Activated CD8-positive, alpha-beta T cell treated with anti-CD3 and anti-CD28 coated beads for 36 hours (primary cell): ENCODE measurements at regions not wholly inside any gene's neighbourhood (a gene's known extent, or its start where the extent isn't known, plus 50 kb on each side); places are given as distances from the start of the nearest gene placed in this dataset.
A peak's percentile ranks its signal among the peaks of the same experiment; 100 is the strongest.

Source experiments
- ATAC-seq: fragments of 200-7000 bp; cut with Tn5 transposase; one replicate; pipeline ENCODE4 v1.10.0; 2021; ENCODE audit warnings: mild to moderate bottlenecking, moderate library complexity
- CTCF ChIA-PET: fragments of 350-600 bp; sonication (Branson Sonifier 250); formaldehyde crosslinking; loops from one replicate; lab custom pipeline; 2021; ENCODE audit warnings: antibody characterized with exemption; lab: Charles Lee
- POLR2A ChIA-PET: fragments of 350-600 bp; sonication (Branson Sonifier 250); formaldehyde crosslinking; loops from one replicate; lab custom pipeline; 2021; ENCODE audit warnings: antibody characterized with exemption; lab: Charles Lee
- DNase-seq: peaks from one replicate; pipeline ENCODE4 v3.0.0-alpha.2; 2020
- H3K27ac Mint-ChIP-seq: one replicate; pipeline ENCODE4 v1.8.0; 2021; ENCODE audit warnings: mild to moderate bottlenecking, mixed read lengths
- H3K27me3 Mint-ChIP-seq: one replicate; pipeline ENCODE4 v1.8.0; 2021; ENCODE audit warnings: mixed read lengths
- H3K36me3 Mint-ChIP-seq: one replicate; pipeline ENCODE4 v1.8.0; 2021; ENCODE audit warnings: low read depth, mixed read lengths
- H3K4me1 Mint-ChIP-seq: one replicate; pipeline ENCODE4 v1.8.0; 2021; ENCODE audit warnings: low read depth, mixed read lengths
- H3K4me3 Mint-ChIP-seq: one replicate; pipeline ENCODE4 v1.8.0; 2021; ENCODE audit warnings: mild to moderate bottlenecking, moderate library complexity, mixed read lengths
- H3K9me3 Mint-ChIP-seq: one replicate; pipeline ENCODE4 v1.8.0; 2021; ENCODE audit warnings: mixed read lengths
- intact Hi-C: fragments of 100-400 bp; cut with micrococcal nuclease; formaldehyde crosslinking; loops from one replicate; pipeline ENCODE4 v1.10.0; 2022
- TF ChIP-seq, protein P1 (sequence below): fragments of 200-600 bp; IDR thresholded peaks from one replicate; pipeline ENCODE4 v1.8.0; 2022; ENCODE audit warnings: antibody characterized with exemption, mild to moderate bottlenecking

DNA sequence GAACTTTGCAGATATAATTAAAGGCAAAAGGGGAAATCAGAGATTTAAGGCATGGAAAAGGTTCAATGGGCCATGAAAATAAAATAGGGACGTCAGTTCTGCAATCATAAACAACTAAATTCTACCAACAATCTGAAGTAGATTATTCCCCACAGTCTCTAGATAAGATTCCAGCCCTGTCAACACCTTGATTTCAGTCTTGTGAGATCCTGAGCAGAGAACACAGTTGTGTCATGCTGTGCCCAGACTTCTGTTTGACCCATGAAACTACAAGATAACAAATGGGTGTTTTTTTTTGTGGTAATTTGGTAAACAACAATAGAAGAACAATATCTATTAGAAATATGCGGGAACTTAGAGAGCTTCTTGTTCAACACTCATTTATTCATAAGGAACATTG lies 66.2 kb upstream of the RIT2 start:
- Mint-ChIP-seq H3K27ac (no peak overlapping the region), H3K27me3 (no peaks in the 10 kb centered on the region), H3K9me3 (peaks cover 1% of the 10 kb centered on the region), H3K36me3 (no peaks in the 10 kb centered on the region), H3K4me3 (no peak overlapping the region), H3K4me1 (no peaks in the 10 kb centered on the region)
- TF ChIP-seq, protein P1, sequence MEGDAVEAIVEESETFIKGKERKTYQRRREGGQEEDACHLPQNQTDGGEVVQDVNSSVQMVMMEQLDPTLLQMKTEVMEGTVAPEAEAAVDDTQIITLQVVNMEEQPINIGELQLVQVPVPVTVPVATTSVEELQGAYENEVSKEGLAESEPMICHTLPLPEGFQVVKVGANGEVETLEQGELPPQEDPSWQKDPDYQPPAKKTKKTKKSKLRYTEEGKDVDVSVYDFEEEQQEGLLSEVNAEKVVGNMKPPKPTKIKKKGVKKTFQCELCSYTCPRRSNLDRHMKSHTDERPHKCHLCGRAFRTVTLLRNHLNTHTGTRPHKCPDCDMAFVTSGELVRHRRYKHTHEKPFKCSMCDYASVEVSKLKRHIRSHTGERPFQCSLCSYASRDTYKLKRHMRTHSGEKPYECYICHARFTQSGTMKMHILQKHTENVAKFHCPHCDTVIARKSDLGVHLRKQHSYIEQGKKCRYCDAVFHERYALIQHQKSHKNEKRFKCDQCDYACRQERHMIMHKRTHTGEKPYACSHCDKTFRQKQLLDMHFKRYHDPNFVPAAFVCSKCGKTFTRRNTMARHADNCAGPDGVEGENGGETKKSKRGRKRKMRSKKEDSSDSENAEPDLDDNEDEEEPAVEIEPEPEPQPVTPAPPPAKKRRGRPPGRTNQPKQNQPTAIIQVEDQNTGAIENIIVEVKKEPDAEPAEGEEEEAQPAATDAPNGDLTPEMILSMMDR, result no peak
- ChIA-PET POLR2A (interaction anchor here (0.6 kb wide), 1 partner anchor 138 kb away, joined by 4 read pairs; no protein-coding TSS in a partner anchor), CTCF (no interaction called here)
- intact Hi-C loops, result no loop called here
- ATAC-seq, result no peak
- DNase-seq, result no peak

- Mint-ChIP-seq H3K4me3 (no peak overlapping the region), H3K27ac (no peak overlapping the region), H3K4me1 (no peaks in the 10 kb centered on the region), H3K27me3 (no peaks in the 10 kb centered on the region), H3K9me3 (peaks cover 1% of the 10 kb centered on the region), H3K36me3 (no peaks in the 10 kb centered on the region)
- TF ChIP-seq, protein P1, result no peak
- CTCF ChIA-PET, result no interaction called here
- ATAC-seq (no peak), DNase-seq (no peak)
- intact Hi-C loops, result no loop called here
- POLR2A ChIA-PET, result no interaction called here
These were observed 65.3 kb upstream of the RIT2 start for GRCh38 chr18:43180814-43181213.

- H3K4me3 Mint-ChIP-seq, result no peak overlapping the region
- intact Hi-C loops, result no loop called here
- CTCF ChIA-PET, result no interaction called here
- DNase-seq (no peak), ATAC-seq (no peak)
- H3K36me3 Mint-ChIP-seq, result no peaks in the 10 kb centered on the region
- POLR2A ChIA-PET, result no interaction called here
- H3K4me1 Mint-ChIP-seq, result no peaks in the 10 kb centered on the region
- H3K9me3 Mint-ChIP-seq, result peaks cover 3% of the 10 kb centered on the region
- TF ChIP-seq, protein P1, result no peak
- H3K27ac Mint-ChIP-seq, result no peak overlapping the region
- no peaks in the 10 kb centered on the region for H3K27me3 Mint-ChIP-seq
These were observed 59.8 kb upstream of the RIT2 start for GRCh38 chr18:43175257-43175656.

- Mint-ChIP-seq H3K4me1 (no peaks in the 10 kb centered on the region), H3K4me3 (no peak overlapping the region), H3K27ac (no peak overlapping the region), H3K9me3 (peaks cover 4% of the 10 kb centered on the region), H3K27me3 (no peaks in the 10 kb centered on the region), H3K36me3 (no peaks in the 10 kb centered on the region)
- TF ChIP-seq, protein P1, result no peak
- no peak for ATAC-seq
- intact Hi-C loops, result no loop called here
- peak; percentile 1 for DNase-seq
- CTCF ChIA-PET, result no interaction called here
- POLR2A ChIA-PET, result no interaction called here
These were observed 55.1 kb upstream of the RIT2 start for GRCh38 chr18:43170586-43170985.
